Iris pigment epithelial cell (primary cell): ENCODE measurements at regions not wholly inside any gene's neighbourhood (a gene's known extent, or its start where the extent isn't known, plus 50 kb on each side); places are given as distances from the start of the nearest gene placed in this dataset.

ENCODE experiments used
- DNase-seq: peaks from one replicate; pipeline ENCODE4 v3.0.0-alpha.2; 2011; ENCODE audit warnings: low read depth

DNA sequence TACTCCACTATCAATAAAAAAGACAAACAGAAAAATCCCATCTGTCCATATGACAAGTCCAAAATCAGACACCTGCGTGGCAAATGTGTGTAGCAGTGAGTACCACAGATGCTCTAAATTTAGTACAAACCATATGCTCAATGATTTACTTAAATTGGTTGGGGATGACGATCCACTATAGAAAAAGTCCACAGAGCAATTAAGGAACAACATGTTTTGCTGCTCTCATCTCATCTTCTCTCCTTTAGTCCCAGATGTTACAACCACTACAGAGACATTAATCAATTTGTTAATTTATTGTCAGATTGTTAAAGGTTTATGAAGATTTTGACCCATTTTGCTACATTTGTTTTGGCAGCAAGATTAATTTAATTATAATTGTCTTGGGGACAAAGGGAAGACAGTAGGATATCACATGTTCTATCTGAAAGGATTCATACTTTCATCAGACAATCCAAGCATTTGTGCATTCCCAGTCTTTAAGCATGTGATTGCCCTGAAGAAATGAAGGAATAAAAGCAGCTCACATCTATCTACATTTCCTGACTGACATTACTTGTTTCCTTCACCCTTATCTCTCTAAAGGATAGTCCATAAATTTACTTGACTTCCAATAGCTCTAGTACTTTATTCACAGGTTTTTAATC lies 2268.1 kb downstream of the PCDH7 start:
- no peak for DNase-seq

DNA sequence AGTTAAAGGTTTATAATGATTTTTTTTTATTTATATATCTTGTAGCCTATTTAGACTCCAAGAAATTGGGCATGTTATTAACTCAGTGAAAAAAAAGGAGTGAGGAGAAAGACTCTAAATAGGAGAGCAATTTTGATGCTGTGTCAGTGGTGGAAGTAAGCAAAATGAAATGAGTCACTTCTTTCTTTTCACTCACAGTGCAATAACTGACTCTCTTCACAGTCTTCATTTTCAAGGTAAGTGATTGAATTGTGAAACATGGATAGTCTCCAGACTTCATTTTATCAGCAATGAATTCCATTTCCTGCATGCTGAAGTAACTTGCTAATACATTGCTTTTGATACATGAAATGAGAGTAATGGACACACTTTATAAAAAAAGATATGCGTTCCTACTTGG lies 2271.5 kb downstream of the PCDH7 start:
- DNase-seq, result no peak

GRCh38 chr4:32994981-32995881 lies 2275.1 kb downstream of the PCDH7 start:
- DNase-seq, result no peak

DNA sequence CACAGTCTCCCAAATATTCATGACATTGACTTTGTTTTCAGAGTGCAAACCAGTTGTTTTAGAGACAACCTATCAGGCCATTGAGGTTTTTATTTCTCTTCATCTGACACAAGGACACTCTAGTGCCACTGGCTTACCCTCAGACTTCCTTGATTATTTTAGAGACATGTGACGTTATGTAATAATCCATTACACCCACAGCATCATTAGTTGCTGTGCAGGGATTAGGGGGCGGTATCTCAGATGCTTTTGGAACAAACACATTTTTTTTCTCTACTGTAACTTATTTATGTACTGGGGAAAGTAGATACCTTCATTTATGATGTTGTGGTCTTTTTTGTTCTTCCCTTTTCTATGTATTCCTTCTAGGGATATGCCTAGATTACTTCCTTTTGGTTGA lies 2293.1 kb downstream of the PCDH7 start:
- DNase-seq, result no peak

- DNase-seq, result no peak
These were observed 2305.1 kb downstream of the PCDH7 start for GRCh38 chr4:33025236-33025635.

DNA sequence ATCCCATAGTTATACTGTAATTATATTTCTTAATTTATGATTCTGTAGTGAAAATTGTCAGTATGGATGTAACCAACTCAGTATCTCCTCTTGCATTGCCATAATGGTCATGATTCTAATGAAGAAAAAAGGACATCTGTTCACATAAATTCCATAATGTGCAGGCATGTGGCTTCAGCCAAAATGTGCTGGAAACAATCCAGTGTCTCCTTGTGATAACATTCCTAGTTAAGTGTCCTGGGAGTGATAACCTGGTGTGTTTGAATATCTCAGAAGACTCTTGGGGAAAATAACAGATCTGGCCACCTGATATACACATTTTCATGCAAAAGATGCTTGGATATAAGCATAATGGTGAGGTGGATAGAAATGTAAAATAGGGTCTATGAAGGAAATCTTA lies 2309.8 kb downstream of the PCDH7 start:
- no peak for DNase-seq

DNA sequence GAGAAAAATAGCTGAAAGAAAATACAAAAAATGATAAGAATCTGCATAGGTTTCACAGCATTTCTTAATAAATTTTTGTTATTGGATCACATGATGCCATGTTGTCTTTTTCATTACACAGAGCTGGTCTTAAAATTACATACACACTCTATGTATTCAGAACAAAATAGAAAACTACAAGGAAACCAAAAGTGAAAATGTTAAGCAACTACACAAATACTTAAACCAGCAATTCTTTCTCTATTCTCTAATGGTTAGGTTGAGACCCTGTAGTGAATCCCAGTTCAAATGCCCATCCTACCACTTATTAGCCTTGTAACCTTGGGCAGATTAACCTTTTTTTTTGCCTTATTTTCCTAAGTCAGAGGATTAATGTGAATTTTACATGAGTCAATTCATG lies 2311.2 kb downstream of the PCDH7 start:
- no peak for DNase-seq

DNA sequence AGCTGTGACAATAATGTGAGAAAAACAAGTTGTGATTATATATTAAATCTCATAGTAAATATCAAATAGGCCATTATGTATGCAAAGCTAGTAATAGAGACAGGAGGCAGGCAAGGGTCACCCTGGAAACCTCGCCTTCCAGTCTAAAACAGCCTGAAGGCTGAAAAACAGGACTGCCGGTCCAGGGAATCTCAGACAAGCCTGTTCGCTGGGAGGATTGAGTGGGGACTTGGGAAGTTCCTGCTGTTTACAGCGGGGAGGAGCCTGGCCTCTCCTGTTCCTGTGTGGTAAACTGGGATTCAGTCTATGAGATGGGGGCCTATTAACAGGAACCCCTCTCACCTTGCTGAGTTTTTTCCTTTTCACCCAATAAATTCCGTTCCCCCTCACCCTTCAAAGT lies 2317.3 kb downstream of the PCDH7 start:
- DNase-seq, result no peak

DNA sequence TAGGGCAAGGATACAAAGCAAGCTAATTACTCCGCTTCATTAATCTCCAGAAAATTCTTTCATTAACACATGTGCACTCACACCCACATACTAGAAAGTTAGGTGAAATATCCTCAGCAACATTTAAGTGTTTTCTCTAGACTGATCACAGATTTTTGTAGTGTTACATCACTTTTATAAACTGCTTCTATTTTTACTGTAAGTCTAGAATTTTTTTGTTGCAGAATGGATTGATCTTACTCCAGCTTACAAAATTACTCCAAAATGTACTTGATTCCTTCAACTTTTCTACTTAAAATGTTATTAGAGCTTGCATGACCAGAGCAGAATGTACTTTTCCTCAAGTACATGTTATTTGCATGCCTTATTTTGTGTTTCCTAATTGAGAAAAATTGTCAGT lies 2325.2 kb downstream of the PCDH7 start:
- no peak for DNase-seq

DNA sequence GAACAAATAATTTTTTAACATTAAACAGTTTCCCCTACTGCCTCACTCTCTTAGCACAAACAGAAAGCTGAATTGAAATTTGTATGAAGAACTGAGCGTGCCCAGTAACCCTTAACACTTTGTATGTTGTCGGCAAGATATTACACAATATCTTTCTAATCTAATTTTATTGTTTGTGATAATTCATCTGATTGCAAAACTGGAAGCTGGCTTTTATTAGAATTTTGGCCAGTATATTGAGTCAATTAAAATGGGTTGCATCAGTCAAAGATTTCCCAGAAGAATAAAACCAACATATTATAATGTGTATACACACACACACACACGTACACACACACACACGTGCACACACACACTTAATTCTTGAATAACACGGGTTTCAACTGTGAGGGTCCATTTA lies 2332.1 kb downstream of the PCDH7 start:
- DNase-seq, result no peak

GRCh38 chr4:33054161-33054560 lies 2334.0 kb downstream of the PCDH7 start:
- no peak for DNase-seq

- no peak for DNase-seq
These were observed 2334.6 kb downstream of the PCDH7 start for GRCh38 chr4:33054656-33055196.

- no peak for DNase-seq
These were observed 2337.6 kb downstream of the PCDH7 start for GRCh38 chr4:33057736-33058135.

DNA sequence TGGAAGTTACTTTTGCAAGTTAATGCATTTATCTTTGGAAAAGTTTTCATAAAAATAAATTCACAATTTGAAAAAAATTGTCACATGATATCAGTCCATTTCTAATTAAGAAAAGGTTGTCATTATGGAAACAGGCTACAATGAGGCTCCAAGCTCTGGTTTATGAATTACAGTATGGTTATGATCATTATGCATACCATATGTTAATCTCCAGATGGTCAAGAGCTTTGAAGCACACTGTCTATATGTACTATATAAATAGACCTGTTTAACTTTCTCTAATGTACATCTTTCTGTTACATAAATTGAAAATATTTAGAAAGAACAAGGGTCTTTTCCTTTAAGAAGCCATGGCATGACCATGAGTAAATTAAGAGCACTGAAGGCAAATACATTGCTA lies 2338.8 kb downstream of the PCDH7 start:
- DNase-seq, result no peak

DNA sequence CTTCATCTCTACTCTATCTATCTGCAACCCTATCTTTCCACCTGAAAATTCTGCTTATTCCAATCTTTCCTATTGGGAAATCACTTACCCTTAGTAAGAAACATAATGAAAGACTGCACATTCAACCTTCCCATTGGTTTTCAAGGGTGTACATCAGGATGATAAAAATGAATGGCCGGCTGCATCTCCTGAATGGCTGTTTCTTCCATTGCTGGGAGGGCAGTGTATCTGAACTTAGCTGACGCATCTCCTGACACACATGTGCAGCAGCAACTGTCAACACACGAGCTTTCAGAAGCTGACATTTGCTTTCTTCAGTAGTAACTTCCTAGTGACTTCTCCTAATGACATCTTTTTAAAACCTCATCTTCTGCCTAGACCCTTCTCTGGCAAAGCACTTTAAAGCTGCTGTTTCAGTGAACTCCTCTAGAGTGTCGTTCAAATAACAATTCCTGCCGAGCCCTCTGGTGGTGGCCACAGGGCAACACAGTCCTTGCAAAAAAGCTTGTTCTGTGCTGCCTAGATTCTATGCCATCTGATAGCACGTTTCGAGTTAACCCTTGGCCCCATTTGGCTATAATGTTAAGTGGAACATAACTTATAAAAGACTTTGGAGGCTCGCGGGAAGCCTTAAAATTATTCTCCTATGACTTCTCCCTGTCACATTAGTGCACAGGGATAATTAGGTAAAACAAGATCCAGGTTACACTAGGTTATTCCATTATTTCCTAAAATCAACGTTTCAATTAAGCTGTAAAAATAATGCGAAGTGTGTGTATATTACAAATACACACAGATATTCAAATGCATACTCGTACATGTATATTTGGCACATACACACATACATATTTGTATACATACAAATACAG lies 2340.7 kb downstream of the PCDH7 start:
- DNase-seq, result peak; percentile 55

DNA sequence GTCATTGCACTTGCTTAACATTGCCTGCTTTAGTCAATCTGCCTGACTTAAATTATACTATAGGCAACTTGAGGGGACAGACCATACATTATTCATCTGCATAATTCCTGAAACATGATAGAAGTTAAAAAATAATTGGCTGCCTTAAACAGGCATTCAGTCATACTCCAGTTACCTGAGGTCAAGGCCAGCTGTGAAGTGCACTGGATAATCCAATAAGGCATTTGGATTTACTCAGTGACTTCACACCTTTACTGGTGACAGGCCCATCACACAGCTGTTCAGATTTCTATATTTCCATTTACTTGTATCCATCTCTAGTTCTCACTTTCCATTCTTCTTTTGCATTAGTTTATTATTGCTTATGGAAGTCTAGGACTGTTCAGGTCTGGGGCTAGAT lies 2341.6 kb downstream of the PCDH7 start:
- no peak for DNase-seq

- peak; percentile 10 for DNase-seq
These were observed 2342.1 kb downstream of the PCDH7 start for GRCh38 chr4:33062155-33062806.

- peak; percentile 72 for DNase-seq
These were observed 2343.1 kb downstream of the PCDH7 start for GRCh38 chr4:33063241-33063640.

GRCh38 chr4:33064238-33064637 lies 2344.1 kb downstream of the PCDH7 start:
- DNase-seq, result no peak

- DNase-seq, result no peak
These were observed 2345.6 kb downstream of the PCDH7 start for GRCh38 chr4:33065749-33066148.

- DNase-seq, result peak; percentile 14
These were observed 2347.1 kb downstream of the PCDH7 start for GRCh38 chr4:33067221-33067620.

DNA sequence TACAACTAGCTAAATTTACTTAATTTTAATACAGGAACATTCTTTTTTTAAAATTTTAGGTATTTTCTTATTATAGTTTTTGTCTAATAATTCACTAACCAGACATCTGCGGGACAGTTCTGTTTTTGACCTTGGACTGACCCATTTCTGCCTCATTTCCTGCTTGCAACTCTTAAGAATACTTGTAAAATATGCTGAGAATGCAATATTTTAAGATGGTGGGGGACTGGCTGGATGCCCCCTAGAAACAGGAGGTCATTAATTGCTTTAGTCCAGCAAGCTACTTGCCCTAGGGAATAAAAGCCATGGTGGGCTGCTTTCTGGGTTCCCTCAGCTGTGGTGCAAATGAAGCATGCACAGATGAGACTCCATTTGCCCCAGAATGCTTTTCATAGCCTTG lies 2348.4 kb downstream of the PCDH7 start:
- peak; percentile 9 for DNase-seq
